HEK293T (cell line): ENCODE measurements at regions not wholly inside any gene's neighbourhood (a gene's known extent, or its start where the extent isn't known, plus 50 kb on each side); places are given as distances from the start of the nearest gene placed in this dataset.

ENCODE experiments used
- CTCF ChIA-PET: fragments of 350-600 bp; formaldehyde crosslinking; extraction: SDS; loops from one replicate; lab custom pipeline; 2021; ENCODE audit warnings: antibody characterized with exemption, inconsistent platforms; lab: Yijun Ruan, JAX
- POLR2A ChIA-PET: fragments of 350-600 bp; formaldehyde crosslinking; extraction: SDS; loops from one replicate; lab custom pipeline; 2020; ENCODE audit warnings: antibody characterized with exemption, inconsistent platforms; lab: Yijun Ruan, JAX
- DNase-seq: peaks from one replicate; pipeline ENCODE4 v3.0.0; 2012; ENCODE audit warnings: mixed read lengths; ENCODE audit errors: extremely low spot score
- ARNT ChIP-seq: fragments of 450-650 bp; IDR thresholded peaks from 2 replicates; pipeline ENCODE4 v1.6.1; 2017; ENCODE audit warnings: mild to moderate bottlenecking
- BHLHE40 ChIP-seq: fragments of 450-650 bp; IDR thresholded peaks from 2 replicates; pipeline ENCODE4 v1.6.1; 2016; ENCODE audit warnings: mild to moderate bottlenecking, moderate library complexity, borderline replicate concordance
- CTBP1 ChIP-seq: fragments of 450-650 bp; IDR thresholded peaks from 2 replicates; pipeline ENCODE4 v1.6.1; 2016; ENCODE audit warnings: borderline replicate concordance
- ELF4 ChIP-seq: fragments of 450-650 bp; IDR thresholded peaks from 2 replicates; pipeline ENCODE4 v1.6.1; 2017; ENCODE audit warnings: antibody characterized with exemption
- FOXA1 ChIP-seq: fragments of 450-650 bp; IDR thresholded peaks from 2 replicates; pipeline ENCODE4 v1.6.1; 2016; ENCODE audit warnings: mild to moderate bottlenecking
- FOXK2 ChIP-seq: fragments of 450-650 bp; IDR thresholded peaks from 2 replicates; pipeline ENCODE4 v1.6.1; 2016; ENCODE audit warnings: mild to moderate bottlenecking
- FOXM1 ChIP-seq: fragments of 450-650 bp; IDR thresholded peaks from 2 replicates; pipeline ENCODE4 v1.6.1; 2017; ENCODE audit warnings: mild to moderate bottlenecking, borderline replicate concordance
- HDGF ChIP-seq: fragments of 450-650 bp; IDR thresholded peaks from 2 replicates; pipeline ENCODE4 v1.6.1; 2017; ENCODE audit warnings: antibody characterized with exemption, borderline replicate concordance
- L3MBTL2 ChIP-seq: fragments of 450-650 bp; conservative IDR thresholded peaks from 2 replicates; pipeline ENCODE4 v1.6.1; 2016; ENCODE audit warnings: mild to moderate bottlenecking
- LEF1 ChIP-seq: fragments of 450-650 bp; IDR thresholded peaks from 2 replicates; pipeline ENCODE4 v1.6.1; 2017; ENCODE audit warnings: mild to moderate bottlenecking, borderline replicate concordance
- NFRKB ChIP-seq: fragments of 450-650 bp; IDR thresholded peaks from 2 replicates; pipeline ENCODE4 v1.6.1; 2016; ENCODE audit warnings: mild to moderate bottlenecking, moderate library complexity
- PKNOX1 ChIP-seq: fragments of 450-650 bp; IDR thresholded peaks from 2 replicates; pipeline ENCODE4 v1.6.1; 2016
- SP1 ChIP-seq: fragments of 450-650 bp; IDR thresholded peaks from 2 replicates; pipeline ENCODE4 v1.6.1; 2017
- SUZ12 ChIP-seq: fragments of 450-650 bp; IDR thresholded peaks from 2 replicates; pipeline ENCODE4 v1.6.1; 2016; ENCODE audit warnings: mild to moderate bottlenecking
- ZNF384 ChIP-seq: fragments of 450-650 bp; IDR thresholded peaks from 2 replicates; pipeline ENCODE4 v1.6.1; 2016

DNA sequence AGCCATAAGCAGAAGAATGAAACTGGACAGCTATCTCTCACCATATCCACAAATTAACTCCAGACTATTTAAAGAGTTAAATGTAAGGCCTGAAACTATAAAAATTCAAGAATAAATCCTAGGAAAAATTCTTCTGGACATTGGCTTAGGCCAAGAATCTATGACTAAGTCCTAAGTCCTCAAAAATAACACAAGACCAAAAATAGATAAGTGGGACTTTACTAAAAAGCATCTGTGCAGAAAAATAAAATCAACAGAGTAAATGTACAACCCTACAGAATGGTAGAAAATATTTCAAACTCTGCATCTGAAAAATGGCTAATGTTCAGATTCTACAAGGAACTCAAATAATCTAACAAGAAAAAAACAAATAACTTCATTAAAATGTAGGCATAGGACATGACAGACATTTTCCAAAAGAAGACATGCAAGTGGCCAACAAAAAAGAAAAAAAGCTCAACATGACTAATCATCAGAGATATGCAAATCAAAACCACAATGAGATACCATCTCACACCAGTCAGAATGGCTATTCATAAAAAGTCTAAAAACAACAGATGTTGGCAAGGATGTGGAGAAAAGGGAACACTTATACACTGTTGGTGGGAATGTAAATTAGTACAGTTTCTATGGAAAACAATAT lies 61.0 kb upstream of the PPFIA2 start:
- TF ChIP-seq PKNOX1 (no peak), LEF1 (no peak)
- POLR2A ChIA-PET, result no interaction called here
- no peak for DNase-seq
- CTCF ChIA-PET, result no interaction called here

DNA sequence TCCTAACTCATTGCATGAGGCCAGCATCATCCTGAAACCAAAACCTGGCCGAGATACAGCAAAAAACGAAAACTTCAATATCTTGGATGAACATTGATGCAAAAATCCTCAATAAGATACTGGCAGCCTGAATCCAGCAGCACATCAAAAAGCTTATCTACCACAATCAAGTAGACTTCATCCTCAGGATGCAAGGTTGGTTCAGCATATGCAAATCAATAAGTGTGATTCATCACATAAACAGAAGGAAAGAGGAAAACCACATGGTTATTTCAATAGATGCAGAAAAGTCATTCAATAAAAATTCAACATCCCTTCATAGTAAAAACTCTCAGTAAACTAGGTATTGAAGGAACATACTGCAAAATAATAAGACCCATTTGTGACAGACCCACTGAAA lies 56.5 kb upstream of the PPFIA2 start:
- ChIA-PET CTCF (no interaction called here), POLR2A (no interaction called here)
- TF ChIP-seq NFRKB (no peak), PKNOX1 (no peak), ARNT (no peak)
- DNase-seq, result no peak

- TF ChIP-seq CTBP1 (no peak), HDGF (no peak), ARNT (no peak), LEF1 (no peak), BHLHE40 (no peak), SP1 (no peak), SUZ12 (no peak)
- POLR2A ChIA-PET, result no interaction called here
- CTCF ChIA-PET, result no interaction called here
Measured at GRCh38 chr12:81811778-81812125, 52.6 kb upstream of the PPFIA2 start.

DNA sequence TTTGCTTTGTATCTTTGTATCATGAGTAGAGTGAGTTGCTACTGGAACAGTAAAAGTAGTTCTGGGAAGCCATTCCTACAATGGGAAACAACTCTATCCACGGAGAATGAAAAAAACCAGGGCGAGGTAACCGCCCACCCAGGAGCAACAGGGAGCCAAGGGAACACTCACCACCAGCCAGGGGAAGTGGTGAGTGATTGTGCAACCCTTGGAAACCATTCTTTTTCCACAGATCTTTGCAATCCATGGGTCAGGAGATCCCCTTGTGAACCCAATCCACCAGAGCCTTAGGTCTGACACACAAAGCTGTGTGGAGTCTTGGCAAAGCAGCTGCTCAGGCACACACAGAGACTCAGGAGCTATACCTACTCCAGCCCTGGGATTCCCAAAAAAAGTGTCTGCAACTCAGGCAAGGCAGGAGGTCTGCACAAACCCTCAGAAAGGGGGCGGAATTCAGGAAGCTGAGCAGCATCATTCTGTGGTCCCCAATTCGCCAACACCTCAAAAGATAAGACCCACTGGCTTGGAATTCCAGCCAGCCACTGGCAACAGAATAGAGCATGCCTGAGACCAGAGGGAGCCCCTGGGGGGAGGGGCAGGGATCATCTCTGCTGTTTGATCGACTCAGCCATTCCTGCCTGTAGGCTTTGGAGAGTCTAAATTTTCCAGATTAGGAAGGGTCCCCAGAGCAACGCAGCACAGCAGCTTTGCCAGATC lies 52.1 kb upstream of the PPFIA2 start:
- TF ChIP-seq FOXA1, result no peak
- no peak for TF ChIP-seq HDGF
- TF ChIP-seq PKNOX1, result no peak
- TF ChIP-seq ELF4, result no peak
- POLR2A ChIA-PET, result no interaction called here
- DNase-seq, result no peak
- CTCF ChIA-PET, result no interaction called here

More at GRCh38 chr12:81811778-81812125, 52.6 kb upstream of the PPFIA2 start:
- DNase-seq, result no peak

DNA sequence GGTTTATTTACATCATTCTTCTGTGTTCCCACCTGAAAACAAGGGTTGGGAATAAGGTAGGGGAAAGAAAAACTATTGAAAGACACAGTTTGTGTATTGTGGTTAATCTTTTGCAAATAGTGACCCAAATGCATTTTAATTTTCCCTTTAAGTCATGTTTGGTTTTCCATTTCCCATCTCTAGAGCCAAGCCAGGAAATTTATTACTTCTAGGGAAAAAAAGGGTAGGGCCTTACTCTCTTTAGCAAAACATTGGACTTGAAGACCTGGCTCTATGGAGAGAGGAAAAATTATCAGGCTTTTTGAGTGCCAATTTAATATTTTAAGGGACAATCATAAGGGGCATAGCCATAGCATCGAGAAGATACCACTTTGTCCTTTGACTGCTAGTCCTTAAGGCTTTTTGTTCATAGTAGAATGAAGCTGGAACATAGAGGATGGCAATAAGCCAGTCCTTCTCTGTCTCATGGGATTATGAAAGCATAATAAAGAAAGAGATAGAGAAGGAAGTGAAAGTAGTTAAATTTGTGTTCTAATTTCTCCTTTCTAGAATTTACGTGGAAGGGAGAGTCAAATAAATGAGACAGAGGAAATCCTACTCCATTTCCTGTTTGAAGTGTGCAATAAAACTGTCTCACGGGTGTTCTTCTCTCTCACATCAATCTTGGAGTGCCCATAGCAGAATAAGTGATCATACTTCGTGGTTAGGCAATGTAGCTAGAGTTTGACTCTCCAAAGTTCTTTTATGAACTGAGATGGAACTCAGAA lies 50.9 kb upstream of the PPFIA2 start:
- ChIA-PET POLR2A (no interaction called here), CTCF (no interaction called here)
- no peak for TF ChIP-seq CTBP1
- TF ChIP-seq PKNOX1, result no peak
- TF ChIP-seq ARNT, result no peak
- TF ChIP-seq ZNF384, result no peak
- no peak for TF ChIP-seq SUZ12
- TF ChIP-seq FOXK2, result no peak
- TF ChIP-seq SP1, result no peak
- no peak for TF ChIP-seq NFRKB
- TF ChIP-seq FOXA1, result no peak
- TF ChIP-seq ELF4, result no peak
- TF ChIP-seq BHLHE40, result no peak
- no peak for TF ChIP-seq LEF1
- no peak for TF ChIP-seq HDGF
- TF ChIP-seq L3MBTL2, result no peak
- no peak for DNase-seq

DNA sequence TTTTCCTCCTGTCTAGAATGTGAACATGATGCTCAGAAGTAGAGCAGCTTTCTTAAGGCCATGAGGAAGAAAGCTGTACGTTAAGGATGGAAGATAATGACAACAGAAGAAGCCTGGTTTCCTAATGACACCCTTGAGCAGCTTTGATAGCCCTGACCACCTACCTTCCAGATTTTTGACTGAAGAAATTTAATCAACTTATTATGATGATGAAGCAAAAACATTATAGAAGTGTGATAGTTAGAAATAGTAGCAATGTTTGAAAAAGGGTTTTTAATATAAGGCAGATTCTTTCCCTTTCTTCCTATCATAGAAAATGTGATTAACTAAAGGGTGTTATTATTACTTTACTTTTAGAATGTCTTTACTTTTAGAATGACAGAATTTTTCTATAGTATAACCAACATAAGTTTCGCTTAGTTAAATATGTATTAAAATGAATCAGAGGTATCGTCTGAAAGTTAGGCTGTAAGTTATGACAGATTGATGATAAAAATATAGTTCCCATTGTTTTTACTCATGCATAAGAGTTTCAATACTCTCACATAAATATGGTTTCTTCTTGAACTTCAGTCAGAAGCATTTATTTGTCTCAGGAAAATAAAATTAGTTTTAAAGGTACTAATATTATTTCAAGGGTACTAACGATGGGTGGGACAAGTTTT lies 50.1 kb upstream of the PPFIA2 start:
- CTCF ChIA-PET, result no interaction called here

More for the DNA sequence above, 50.1 kb upstream of the PPFIA2 start:
- POLR2A ChIA-PET, result no interaction called here
- TF ChIP-seq HDGF, result no peak
- no peak for TF ChIP-seq ARNT
- no peak for TF ChIP-seq FOXA1
- no peak for TF ChIP-seq LEF1
- TF ChIP-seq SP1, result no peak
- no peak for TF ChIP-seq BHLHE40
- no peak for TF ChIP-seq FOXM1
- DNase-seq, result no peak
